Type B pancreatic cell (in vitro differentiated cells): ENCODE measurements at regions not wholly inside any gene's neighbourhood (a gene's known extent, or its start where the extent isn't known, plus 50 kb on each side); places are given as distances from the start of the nearest gene placed in this dataset.
"Not testable (repeated sequence)": the region's sequence is repeated elsewhere in the genome, so short reads cannot be mapped to it uniquely, and the experiment has no call there.

ENCODE experiments used
- DNase-seq: peaks from one replicate; pipeline ENCODE4 v3.0.0; 2021; ENCODE audit warnings: mixed read lengths; ENCODE audit not compliant: unreplicated experiment; ENCODE audit errors: extremely low spot score
- H3K27ac Mint-ChIP-seq: 2 replicates; pipeline ENCODE4 v1.8.0; 2021; ENCODE audit warnings: mild to moderate bottlenecking, mixed read lengths
- H3K27me3 Mint-ChIP-seq: 2 replicates; pipeline ENCODE4 v1.8.0; 2021; ENCODE audit warnings: mixed read lengths
- H3K36me3 Mint-ChIP-seq: 2 replicates; pipeline ENCODE4 v1.8.0; 2021; ENCODE audit warnings: mixed read lengths
- H3K4me1 Mint-ChIP-seq: one replicate; pipeline ENCODE4 v1.8.0; 2021; ENCODE audit warnings: mixed read lengths; ENCODE audit not compliant: unreplicated experiment
- H3K4me3 Mint-ChIP-seq: 2 replicates; pipeline ENCODE4 v1.8.0; 2021; ENCODE audit warnings: mild to moderate bottlenecking, mixed read lengths
- H3K9me3 Mint-ChIP-seq: 2 replicates; pipeline ENCODE4 v1.8.0; 2021; ENCODE audit warnings: mixed read lengths
- CTCF ChIP-seq: fragments of 200-600 bp; sonication (generic); conservative IDR thresholded peaks from 2 replicates; pipeline ENCODE4 v1.5.0; 2021; ENCODE audit warnings: antibody characterized with exemption, mild to moderate bottlenecking

GRCh38 chr1:83427566-83427965 lies 571.4 kb downstream of the TTLL7 start:
- H3K9me3 Mint-ChIP-seq, H3K27ac Mint-ChIP-seq, H3K27me3 Mint-ChIP-seq, H3K4me1 Mint-ChIP-seq, DNase-seq, H3K4me3 Mint-ChIP-seq, H3K36me3 Mint-ChIP-seq: not testable (repeated sequence)

- H3K36me3 Mint-ChIP-seq, H3K27ac Mint-ChIP-seq, DNase-seq, H3K4me1 Mint-ChIP-seq, H3K9me3 Mint-ChIP-seq, H3K27me3 Mint-ChIP-seq, H3K4me3 Mint-ChIP-seq: not testable (repeated sequence)
Measured at GRCh38 chr1:83423382-83423781, 575.5 kb downstream of the TTLL7 start.

- no peak for TF ChIP-seq CTCF
- H3K4me3 Mint-ChIP-seq, result no peak overlapping the region
- H3K27ac Mint-ChIP-seq, result no peak overlapping the region
- H3K9me3 Mint-ChIP-seq, result no peaks in the 10 kb centered on the region
- no peaks in the 10 kb centered on the region for H3K27me3 Mint-ChIP-seq
- no peak for DNase-seq
- H3K36me3 Mint-ChIP-seq, result no peaks in the 10 kb centered on the region
- H3K4me1 Mint-ChIP-seq, result peaks cover 2% of the 10 kb centered on the region
Measured at GRCh38 chr1:83418558-83418957, 580.4 kb downstream of the TTLL7 start.

GRCh38 chr1:83413839-83414107 lies 585.2 kb downstream of the TTLL7 start:
- DNase-seq, H3K27me3 Mint-ChIP-seq, H3K4me3 Mint-ChIP-seq, H3K4me1 Mint-ChIP-seq, H3K27ac Mint-ChIP-seq, H3K36me3 Mint-ChIP-seq, H3K9me3 Mint-ChIP-seq: not testable (repeated sequence)

- H3K4me1 Mint-ChIP-seq, H3K9me3 Mint-ChIP-seq, H3K27me3 Mint-ChIP-seq, H3K27ac Mint-ChIP-seq, H3K36me3 Mint-ChIP-seq, H3K4me3 Mint-ChIP-seq, DNase-seq: not testable (repeated sequence)
Measured at GRCh38 chr1:83410746-83411413, 588.1 kb downstream of the TTLL7 start.

GRCh38 chr1:83406693-83407371 lies 592.1 kb downstream of the TTLL7 start:
- DNase-seq, H3K27ac Mint-ChIP-seq, H3K4me1 Mint-ChIP-seq, H3K4me3 Mint-ChIP-seq, H3K27me3 Mint-ChIP-seq, H3K9me3 Mint-ChIP-seq, H3K36me3 Mint-ChIP-seq: not testable (repeated sequence)

GRCh38 chr1:83405789-83406188 lies 593.1 kb downstream of the TTLL7 start:
- not testable (repeated sequence) for H3K9me3 Mint-ChIP-seq, DNase-seq, H3K27ac Mint-ChIP-seq, H3K4me3 Mint-ChIP-seq, H3K36me3 Mint-ChIP-seq, H3K4me1 Mint-ChIP-seq, H3K27me3 Mint-ChIP-seq

- H3K36me3 Mint-ChIP-seq, H3K4me3 Mint-ChIP-seq, H3K27ac Mint-ChIP-seq, DNase-seq, H3K4me1 Mint-ChIP-seq, H3K27me3 Mint-ChIP-seq, H3K9me3 Mint-ChIP-seq: not testable (repeated sequence)
Measured at GRCh38 chr1:83403500-83403899, 595.4 kb downstream of the TTLL7 start.

- not testable (repeated sequence) for DNase-seq, H3K9me3 Mint-ChIP-seq, H3K27ac Mint-ChIP-seq, H3K4me1 Mint-ChIP-seq, H3K4me3 Mint-ChIP-seq, H3K27me3 Mint-ChIP-seq, H3K36me3 Mint-ChIP-seq
Measured at GRCh38 chr1:83401146-83401545, 597.8 kb downstream of the TTLL7 start.

- H3K36me3 Mint-ChIP-seq, H3K27ac Mint-ChIP-seq, H3K27me3 Mint-ChIP-seq, H3K4me1 Mint-ChIP-seq, H3K4me3 Mint-ChIP-seq, DNase-seq, H3K9me3 Mint-ChIP-seq: not testable (repeated sequence)
Measured at GRCh38 chr1:83400173-83400572, 598.8 kb downstream of the TTLL7 start.

- H3K27me3 Mint-ChIP-seq, H3K9me3 Mint-ChIP-seq, H3K27ac Mint-ChIP-seq, DNase-seq, H3K36me3 Mint-ChIP-seq, H3K4me1 Mint-ChIP-seq, H3K4me3 Mint-ChIP-seq: not testable (repeated sequence)
Measured at GRCh38 chr1:83398125-83398524, 600.8 kb downstream of the TTLL7 start.

- not testable (repeated sequence) for H3K36me3 Mint-ChIP-seq, H3K27ac Mint-ChIP-seq, H3K4me1 Mint-ChIP-seq, DNase-seq, H3K4me3 Mint-ChIP-seq, H3K9me3 Mint-ChIP-seq, H3K27me3 Mint-ChIP-seq
Measured at GRCh38 chr1:83395130-83395529, 603.8 kb downstream of the TTLL7 start.

- not testable (repeated sequence) for H3K4me3 Mint-ChIP-seq, H3K9me3 Mint-ChIP-seq, H3K27me3 Mint-ChIP-seq, H3K36me3 Mint-ChIP-seq, H3K27ac Mint-ChIP-seq, H3K4me1 Mint-ChIP-seq, DNase-seq
Measured at GRCh38 chr1:83386946-83387345, 612.0 kb downstream of the TTLL7 start.

- not testable (repeated sequence) for H3K36me3 Mint-ChIP-seq, H3K9me3 Mint-ChIP-seq
Measured at GRCh38 chr1:83383107-83383506, 615.8 kb downstream of the TTLL7 start.

More at GRCh38 chr1:83383107-83383506, 615.8 kb downstream of the TTLL7 start:
- not testable (repeated sequence) for DNase-seq, H3K4me3 Mint-ChIP-seq, H3K27me3 Mint-ChIP-seq, H3K4me1 Mint-ChIP-seq, H3K27ac Mint-ChIP-seq
